SK-N-MC (cell line): ENCODE measurements at regions not wholly inside any gene's neighbourhood (a gene's known extent, or its start where the extent isn't known, plus 50 kb on each side); places are given as distances from the start of the nearest gene placed in this dataset.

ENCODE experiments used
- EZH2 ChIP-seq: fragments of 200-600 bp; sonication (generic); IDR thresholded peaks from one replicate; pipeline ENCODE4 v1.6.1; 2017; ENCODE audit warnings: antibody characterized with exemption
- FOXP2 ChIP-seq: optimal IDR thresholded peaks from 2 replicates; pipeline ENCODE3; 2011; ENCODE audit warnings: mild to moderate bottlenecking, moderate library complexity; ENCODE audit not compliant: insufficient read depth; ENCODE audit errors: extremely low read length, control extremely low read depth
- POLR2AphosphoS5 ChIP-seq: IDR thresholded peaks from 2 replicates; pipeline ENCODE4 v1.6.1; 2012; ENCODE audit warnings: mild to moderate bottlenecking, low read depth, low read length, borderline replicate concordance

GRCh38 chr6:44706011-44706410 is 318.5 kb downstream of the CDC5L start:
- TF ChIP-seq EZH2: no peak
- no peak for TF ChIP-seq POLR2AphosphoS5
- no peak for TF ChIP-seq FOXP2
